ENCODE measurements at regions not wholly inside any gene's neighbourhood (a gene's known extent, or its start where the extent isn't known, plus 50 kb on each side); places are given as distances from the start of the nearest gene placed in this dataset.
A peak's percentile ranks its signal among the peaks of the same experiment; 100 is the strongest.
"Not testable (repeated sequence)": the region's sequence is repeated elsewhere in the genome, so short reads cannot be mapped to it uniquely, and the experiment has no call there.

DNA sequence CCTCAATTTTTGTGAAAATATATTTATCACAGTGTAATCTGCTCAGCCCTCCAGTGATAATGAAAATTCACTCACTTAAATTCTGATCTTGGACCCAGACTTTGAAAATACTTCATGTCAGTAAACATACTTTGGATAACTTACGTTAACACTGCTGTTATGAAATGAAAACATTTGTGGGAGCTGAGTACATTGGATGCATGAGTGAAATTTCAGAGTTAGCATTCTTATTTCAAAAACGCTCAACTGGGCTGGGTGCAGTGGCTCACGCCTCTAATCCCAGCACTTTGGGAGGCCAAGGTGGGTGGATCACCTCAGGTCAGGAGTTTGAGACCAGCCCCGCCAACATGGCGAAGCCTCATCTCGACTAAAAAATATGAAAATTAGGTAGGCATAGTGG lies 196.4 kb downstream of the UTRN start:
- H3K27ac ChIP-seq = no peak overlapping the region
- TF ChIP-seq CTCF (conservative IDR thresholded peaks at IDR 0.05; ENCODE audit: low read depth) = no peak
- POLR2A ChIA-PET (ENCODE audit: low non-redundant PET) = no interaction called here
- CTCF ChIA-PET = interaction anchor here (0.6 to 1.6 kb wide), 9 partner anchors 12 to 903 kb away, joined by 3 to 5 read pairs (median 4); partner anchors contain the start of gene UTRN
- no peak for DNase-seq (ENCODE audit: low spot score)

GRCh38 chr6:144482142-144482541 lies 197.0 kb downstream of the UTRN start:
- CTCF ChIA-PET = interaction anchor here (0.6 to 1.6 kb wide), 12 partner anchors 9 to 538 kb away, joined by 3 to 5 read pairs (median 3); partner anchors contain the start of gene UTRN
- peak; percentile 69 for TF ChIP-seq CTCF (conservative IDR thresholded peaks at IDR 0.05; ENCODE audit: low read depth)
- POLR2A ChIA-PET (ENCODE audit: low non-redundant PET) = no interaction called here
- no peak overlapping the region for H3K27ac ChIP-seq
- peak; percentile 70 for DNase-seq (ENCODE audit: low spot score)

GRCh38 chr6:144485531-144485930 lies 200.4 kb downstream of the UTRN start:
- no peak overlapping the region for H3K27ac ChIP-seq
- TF ChIP-seq CTCF (conservative IDR thresholded peaks at IDR 0.05; ENCODE audit: low read depth) = no peak
- CTCF ChIA-PET = no interaction called here
- POLR2A ChIA-PET (ENCODE audit: low non-redundant PET) = no interaction called here
- DNase-seq (ENCODE audit: low spot score) = no peak

- POLR2A ChIA-PET (ENCODE audit: low non-redundant PET) = no interaction called here
- no peak for DNase-seq (ENCODE audit: low spot score)
- CTCF ChIA-PET = no interaction called here
- H3K27ac ChIP-seq = no peak overlapping the region
- no peak for TF ChIP-seq CTCF (conservative IDR thresholded peaks at IDR 0.05; ENCODE audit: low read depth)
These were observed 203.5 kb downstream of the UTRN start for GRCh38 chr6:144488590-144488989.

DNA sequence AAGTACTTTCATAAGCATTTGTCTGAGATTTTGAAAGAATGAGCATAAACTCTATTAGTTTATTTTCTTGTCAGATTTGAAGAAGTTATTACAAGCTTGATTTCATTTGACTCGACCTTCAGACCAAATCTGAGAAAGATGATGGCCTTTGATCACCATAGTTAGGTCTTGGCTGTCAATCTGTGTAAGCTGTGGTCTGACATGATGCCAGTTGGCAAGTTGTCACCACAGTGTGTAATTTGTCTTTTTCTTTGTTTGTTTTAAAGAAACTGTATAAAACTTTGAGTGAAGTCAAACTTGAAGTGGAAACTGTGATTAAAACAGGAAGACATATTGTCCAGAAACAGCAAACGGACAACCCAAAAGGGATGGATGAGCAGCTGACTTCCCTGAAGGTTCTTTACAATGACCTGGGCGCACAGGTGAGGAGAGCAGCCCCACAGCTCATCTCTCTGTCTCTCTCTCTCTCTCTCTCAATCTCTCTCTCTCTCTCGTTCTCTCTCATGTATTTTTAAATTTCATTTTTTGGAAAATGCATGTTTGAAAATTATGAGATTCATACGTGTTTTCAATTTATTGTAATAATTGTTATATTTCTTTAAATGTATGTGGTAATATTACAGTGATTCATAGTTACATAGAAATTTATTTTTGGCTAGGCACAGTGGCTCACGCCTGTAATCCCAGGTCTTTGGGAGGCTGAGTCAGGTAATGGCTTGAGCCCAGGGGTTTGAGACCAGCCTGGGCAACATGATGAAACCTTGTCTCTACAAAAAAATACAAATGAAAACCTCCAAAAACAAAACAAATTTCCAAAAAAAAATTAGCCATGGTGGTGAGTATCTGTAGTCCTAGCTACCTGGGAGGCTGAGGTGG lies 208.1 kb downstream of the UTRN start:
- ChIA-PET CTCF (interaction anchor here (0.6 to 0.8 kb wide), 5 partner anchors 12 to 705 kb away, joined by 3 to 4 read pairs (median 3); no protein-coding TSS in a partner anchor), POLR2A (ENCODE audit: low non-redundant PET) (no interaction called here)
- no peak for DNase-seq (ENCODE audit: low spot score)
- H3K27ac ChIP-seq = 0 out of 2 replicates have a peak overlapping the region, but pooled peaks have one; percentile 28
- no peak for TF ChIP-seq CTCF (conservative IDR thresholded peaks at IDR 0.05; ENCODE audit: low read depth)

DNA sequence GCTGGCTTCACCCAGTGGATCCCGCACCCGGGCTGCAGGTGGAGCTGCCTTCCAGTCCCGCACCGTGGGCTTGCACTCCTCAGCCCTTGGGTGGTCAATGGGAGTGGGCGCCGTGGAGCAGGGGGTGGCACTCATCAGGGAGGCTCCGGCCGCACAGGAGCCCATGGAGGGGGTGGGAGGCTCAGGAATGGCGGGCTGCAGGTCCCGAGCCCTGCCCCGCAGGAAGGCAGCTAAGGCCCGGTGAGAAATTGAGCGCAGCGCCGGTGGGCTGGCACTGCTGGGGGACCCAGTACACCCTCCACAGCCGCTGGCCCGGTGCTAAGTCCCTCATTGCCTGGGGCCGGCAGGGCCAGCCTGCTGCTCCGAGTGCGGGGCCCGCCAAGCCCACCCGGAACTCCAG lies 209.9 kb downstream of the UTRN start:
- CTCF ChIA-PET; POLR2A ChIA-PET (ENCODE audit: low non-redundant PET); H3K27ac ChIP-seq; DNase-seq (ENCODE audit: low spot score): not testable (repeated sequence)

- no peak overlapping the region for H3K27ac ChIP-seq
- no peak for DNase-seq (ENCODE audit: low spot score)
- POLR2A ChIA-PET (ENCODE audit: low non-redundant PET) = no interaction called here
- CTCF ChIA-PET = no interaction called here
- TF ChIP-seq CTCF (conservative IDR thresholded peaks at IDR 0.05; ENCODE audit: low read depth) = no peak
These were observed 212.5 kb downstream of the UTRN start for GRCh38 chr6:144497650-144498049.

All from RWPE1 (cell line).